SW 1271 (cell line): ENCODE measurements at regions not wholly inside any gene's neighbourhood (a gene's known extent, or its start where the extent isn't known, plus 50 kb on each side); places are given as distances from the start of the nearest gene placed in this dataset.
A peak's percentile ranks its signal among the peaks of the same experiment; 100 is the strongest.
"Not testable (repeated sequence)": the region's sequence is repeated elsewhere in the genome, so short reads cannot be mapped to it uniquely, and the experiment has no call there.

Experiments used
- DNase-seq, 2 experiments: peaks; one replicate each; lab custom pipeline; 2025; lab: John Stamatoyannopoulos, UW

GRCh38 chr5:12246036-12246435, 341.8 kb upstream of the CTNND2 start:
- DNase-seq = no peak

GRCh38 chr5:12245429-12245828, 341.2 kb upstream of the CTNND2 start:
- peak in 1 of 2 experiments; percentile 10 for DNase-seq

DNA sequence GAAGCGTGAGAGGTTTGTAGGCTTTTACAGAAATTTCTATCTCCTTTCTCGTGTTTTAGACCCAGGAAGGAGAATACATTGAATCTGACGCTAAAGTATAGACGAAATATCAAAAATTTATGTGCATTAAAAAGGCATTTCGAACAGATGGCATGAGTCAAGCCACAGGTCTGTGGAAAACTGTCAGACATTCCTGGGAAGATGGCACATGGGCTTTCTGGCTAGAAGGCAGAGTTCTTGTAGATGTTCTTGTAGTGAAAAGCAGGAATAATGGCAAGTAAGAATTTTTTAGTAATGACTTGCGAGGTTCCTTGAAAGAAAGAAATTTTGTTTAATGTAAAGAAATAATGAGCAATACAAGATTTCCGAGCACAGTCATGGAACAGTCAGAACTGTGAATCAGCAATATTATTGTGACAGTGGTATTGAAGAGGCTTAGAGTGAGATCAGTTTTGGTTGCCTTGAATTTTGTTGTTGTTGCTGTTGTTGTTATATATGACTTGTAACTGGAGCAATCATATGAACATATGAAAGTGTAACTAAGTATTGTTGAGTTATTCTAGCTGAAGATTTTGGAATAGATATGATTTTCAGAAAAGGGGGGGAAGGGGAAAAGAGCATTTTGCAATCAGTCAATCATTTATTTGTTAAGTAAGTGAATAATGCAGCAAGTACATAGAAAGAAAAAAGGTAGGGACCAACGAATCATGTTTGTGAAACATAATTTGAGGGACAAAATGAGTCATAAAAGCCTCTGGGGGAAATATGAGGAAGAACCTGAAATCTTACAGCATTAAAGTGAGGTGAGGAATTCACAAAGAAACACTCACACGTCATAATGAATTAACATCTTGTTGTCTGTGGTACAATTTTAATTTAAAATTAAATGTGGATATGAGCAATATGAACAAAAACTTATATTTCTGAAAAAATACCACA, 339.0 kb upstream of the CTNND2 start:
- no peak for DNase-seq

DNA sequence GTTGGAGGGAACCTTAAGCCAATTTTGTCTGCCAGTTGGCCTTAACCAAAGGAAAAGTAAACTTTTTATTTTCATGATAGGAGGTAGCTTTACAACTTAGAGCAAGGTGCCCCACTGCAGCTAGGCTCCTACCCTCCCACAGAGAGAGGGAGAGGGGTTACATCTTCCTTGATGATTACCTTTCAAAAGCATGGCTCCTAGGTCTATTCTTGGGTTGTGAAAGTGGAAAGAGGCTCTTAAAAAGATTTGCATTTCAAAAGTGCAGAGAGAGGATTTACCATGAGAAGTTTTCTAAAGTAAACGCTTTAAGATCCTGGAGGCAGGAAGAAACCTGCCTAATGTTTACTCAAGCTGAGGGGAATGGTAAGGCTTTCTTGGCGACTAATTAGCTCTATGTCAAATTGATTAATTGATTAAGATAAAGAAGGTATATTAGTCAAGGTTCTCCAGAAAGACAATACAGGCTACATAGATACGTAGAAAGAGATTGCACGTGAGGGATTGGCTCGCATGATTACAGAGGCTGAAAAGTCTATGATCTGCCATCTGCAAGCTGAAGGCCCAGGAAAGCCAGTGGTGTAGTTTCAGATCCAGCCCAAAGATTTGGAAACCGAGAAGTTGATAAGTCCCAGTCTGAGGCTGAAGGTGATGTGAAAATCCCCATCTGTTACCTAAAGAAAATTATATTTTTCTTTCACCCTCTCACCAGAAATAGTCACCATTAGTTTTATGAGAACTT, 333.8 kb upstream of the CTNND2 start:
- no peak for DNase-seq

DNA sequence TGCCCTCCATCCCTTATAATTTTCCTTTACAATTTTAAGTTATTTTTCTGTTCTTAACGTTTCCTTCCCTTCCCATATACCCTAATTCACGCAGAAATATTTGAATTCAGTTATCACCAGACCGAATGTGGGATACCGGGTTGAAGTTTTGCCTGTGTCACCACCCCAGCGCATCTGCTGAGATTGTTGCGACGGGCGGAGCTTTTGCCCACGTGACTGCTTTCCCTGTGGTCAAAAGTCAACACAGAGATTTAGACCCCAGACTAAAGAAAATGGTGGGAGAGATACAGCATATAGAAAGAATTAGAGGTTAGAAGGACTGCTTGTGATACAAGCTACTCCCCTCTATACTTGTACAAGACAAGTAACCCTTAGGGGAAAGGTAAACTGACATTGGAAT, 326.4 kb upstream of the CTNND2 start:
- DNase-seq = no peak

GRCh38 chr5:12217039-12217438, 312.8 kb upstream of the CTNND2 start:
- DNase-seq = no peak

- DNase-seq = no peak
Observed at GRCh38 chr5:12214267-12215015, 310.2 kb upstream of the CTNND2 start.

- DNase-seq = no peak
Observed at GRCh38 chr5:12208366-12209100, 304.3 kb upstream of the CTNND2 start.

GRCh38 chr5:12204761-12205160, 300.5 kb upstream of the CTNND2 start:
- no peak for DNase-seq

- no peak for DNase-seq
Observed at GRCh38 chr5:12193536-12193935, 289.3 kb upstream of the CTNND2 start.

DNA sequence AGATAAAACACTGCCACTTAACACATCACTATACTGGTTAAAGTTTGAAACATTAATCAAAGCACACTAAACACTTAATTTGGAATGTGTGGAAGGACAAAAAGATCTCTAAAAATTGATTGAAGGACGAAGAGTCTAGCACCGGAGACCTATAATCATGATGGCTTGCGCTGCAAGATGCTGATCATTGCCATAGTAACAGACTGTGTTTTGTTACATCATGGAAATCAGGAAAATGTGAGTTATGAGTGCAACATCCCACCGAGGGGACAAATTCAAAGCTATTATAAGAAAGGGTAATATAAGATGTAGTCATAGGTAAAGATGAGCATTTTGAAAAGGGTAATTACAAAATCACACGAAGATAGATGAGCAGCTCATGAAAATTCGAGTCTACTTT, 278.8 kb upstream of the CTNND2 start:
- DNase-seq = no peak

GRCh38 chr5:12177851-12178250, 273.6 kb upstream of the CTNND2 start:
- DNase-seq = no peak

DNA sequence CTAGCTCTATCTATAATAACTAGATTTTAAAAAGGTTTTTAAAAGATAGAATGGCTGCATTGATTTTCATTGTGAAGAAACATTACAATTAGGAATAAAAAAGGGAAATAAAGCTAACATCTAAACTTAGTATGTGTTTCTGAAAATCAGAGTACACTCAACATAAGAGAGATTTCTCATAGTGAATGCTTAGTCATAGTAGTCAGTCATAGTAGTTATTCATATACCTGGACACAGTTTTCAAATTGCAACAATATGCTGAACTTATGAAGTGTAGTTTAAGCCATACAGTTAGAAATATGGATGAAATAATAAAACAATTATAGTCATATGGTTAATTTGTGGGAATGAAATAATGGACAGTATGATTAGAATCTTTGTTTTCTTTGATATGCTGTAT, 273.0 kb upstream of the CTNND2 start:
- no peak for DNase-seq

DNA sequence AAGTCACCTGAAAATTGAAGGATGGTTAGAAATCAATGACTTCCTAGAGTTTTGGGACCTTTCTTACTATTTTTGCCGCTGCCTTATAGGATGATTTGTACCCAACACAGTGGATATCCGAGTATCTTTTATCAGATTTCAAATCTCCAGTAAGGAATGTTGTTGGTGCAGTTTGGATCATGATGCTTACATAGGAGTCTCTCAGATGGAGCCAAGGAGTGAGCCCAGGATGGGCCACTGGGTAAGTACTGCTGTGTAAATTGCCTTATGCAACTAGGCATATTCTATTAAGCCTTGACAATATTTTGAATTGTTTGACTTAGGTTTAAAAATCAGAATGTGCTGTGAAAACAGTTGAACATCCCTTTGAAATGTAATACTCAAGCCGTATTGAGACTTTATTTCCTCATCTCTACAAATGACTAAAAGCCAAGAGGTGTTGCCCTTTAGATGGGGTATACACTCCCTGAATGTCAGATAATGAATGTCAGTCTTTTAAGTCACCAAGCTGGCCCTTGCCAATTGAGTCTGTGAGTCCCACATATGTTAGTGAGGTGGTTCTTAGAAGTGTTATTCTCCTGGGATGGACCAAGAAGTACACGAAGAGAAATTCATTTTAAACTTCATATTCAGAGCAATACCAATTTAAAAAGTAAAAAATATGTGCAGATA, 271.8 kb upstream of the CTNND2 start:
- no peak for DNase-seq

DNA sequence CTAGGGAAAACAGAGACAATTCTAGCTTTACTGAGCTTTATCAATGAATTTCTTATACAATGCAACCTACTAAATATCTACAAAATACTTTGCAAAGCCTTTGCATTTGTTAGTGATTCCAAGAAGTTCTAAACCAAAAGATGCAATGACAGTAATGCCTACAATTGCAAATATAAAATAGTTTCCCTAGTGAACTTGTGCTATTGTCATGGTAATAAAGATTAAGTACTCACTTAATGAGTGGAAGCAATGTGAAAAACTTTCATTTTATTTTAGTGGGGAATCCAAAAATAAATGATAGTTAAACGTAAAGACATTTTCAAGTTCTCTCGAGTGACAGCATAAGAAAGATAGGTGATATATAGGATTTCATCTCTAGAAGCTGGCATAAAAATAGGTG, 270.5 kb upstream of the CTNND2 start:
- no peak for DNase-seq

DNA sequence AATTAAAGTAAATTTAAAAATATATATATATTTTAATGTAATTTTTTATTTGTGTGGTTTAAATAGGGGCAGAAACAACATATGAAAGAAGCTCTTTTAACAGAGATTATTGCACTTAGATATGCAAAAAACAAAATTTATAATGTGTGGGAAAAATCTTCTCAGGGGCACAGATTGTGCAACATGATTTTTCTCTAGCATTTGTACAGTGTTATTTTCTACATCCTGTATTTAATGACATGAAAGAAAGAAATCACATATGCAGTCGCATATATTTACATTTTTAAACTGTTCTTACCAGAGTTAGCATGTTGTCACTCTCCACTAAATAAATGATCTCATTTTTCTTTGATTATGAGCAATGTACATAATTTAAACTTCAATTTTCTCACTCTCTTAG, 265.3 kb upstream of the CTNND2 start:
- DNase-seq = no peak

- no peak for DNase-seq
Observed at GRCh38 chr5:12162863-12163262, 258.6 kb upstream of the CTNND2 start.

DNA sequence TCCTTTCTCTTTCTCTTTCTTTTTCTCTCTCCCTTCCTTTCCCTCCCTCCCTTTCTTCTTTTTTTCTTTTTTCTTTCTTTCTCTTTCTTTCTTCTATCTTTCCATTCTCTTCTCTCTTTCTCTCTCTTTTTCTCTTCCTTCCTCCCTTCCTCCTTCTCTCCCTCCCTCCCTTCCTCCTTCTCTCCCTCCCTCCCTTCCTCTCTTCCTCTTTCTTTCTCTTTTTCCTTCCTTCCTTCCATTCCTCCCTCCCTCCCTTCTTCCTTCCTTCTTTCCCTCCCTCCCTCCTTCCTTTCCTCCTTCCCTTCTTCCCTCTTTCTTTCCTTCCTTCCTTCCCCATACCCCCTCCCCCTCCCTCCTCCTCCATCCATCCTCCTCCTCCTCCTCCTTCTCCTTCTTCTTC, 243.3 kb upstream of the CTNND2 start:
- no peak for DNase-seq

DNA sequence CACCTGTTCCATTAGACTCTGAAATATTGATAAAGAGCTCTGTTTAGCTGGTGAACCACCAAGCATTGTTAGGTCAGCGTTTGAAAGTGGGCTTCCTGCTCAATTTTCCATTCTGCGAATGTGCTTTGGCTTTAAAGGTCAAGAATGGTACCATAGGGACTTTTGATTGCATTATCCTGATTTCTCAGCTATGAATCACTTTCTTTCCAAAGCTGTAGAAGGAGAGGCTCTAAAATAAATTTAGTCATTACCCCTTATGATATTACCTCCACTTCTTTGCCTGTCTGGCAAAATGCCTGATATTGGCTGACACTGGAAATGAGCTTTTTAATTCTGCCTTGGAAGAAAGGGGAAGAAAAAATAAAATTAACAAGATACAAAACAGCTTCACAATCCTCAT, 237.2 kb upstream of the CTNND2 start:
- DNase-seq = no peak

GRCh38 chr5:12133520-12133919, 229.3 kb upstream of the CTNND2 start:
- no peak for DNase-seq

- DNase-seq = not testable (repeated sequence)
Observed at GRCh38 chr5:12131020-12131419, 226.8 kb upstream of the CTNND2 start.
